PC-3 (cell line): ENCODE measurements at regions not wholly inside any gene's neighbourhood (a gene's known extent, or its start where the extent isn't known, plus 50 kb on each side); places are given as distances from the start of the nearest gene placed in this dataset.

Experiments
- ATAC-seq: fragments of 200-7000 bp; cut with Tn5 transposase; 2 replicates; pipeline ENCODE4 v1.9.1; 2020; ENCODE audit warnings: mild to moderate bottlenecking, moderate library complexity
- BruUV-seq: library from RNA; stranded (reverse); fragments of 400-500 nt; replicated peaks from 2 replicates; lab custom pipeline; 2021; lab: Mats Ljungman, UMichigan
- CTCF ChIA-PET: fragments of 300-600 bp; sonication (Branson Sonifier 250); formaldehyde crosslinking; loops from one replicate; lab custom pipeline; 2022; ENCODE audit warnings: antibody characterized with exemption; lab: Charles Lee
- POLR2A ChIA-PET: fragments of 300-600 bp; sonication (Branson Sonifier 250); formaldehyde crosslinking; loops from one replicate; lab custom pipeline; 2022; ENCODE audit warnings: antibody characterized with exemption; ENCODE audit not compliant: unreplicated experiment; lab: Charles Lee
- DNase-seq: peaks from one replicate; pipeline ENCODE4 v3.0.0-alpha.2; 2015
- H2AFZ ChIP-seq: fragments of 300-600 bp; sonication (generic); 2 replicates; pipeline ENCODE4 v1.6.0; 2016; ENCODE audit warnings: antibody characterized with exemption, low read length
- H3F3A ChIP-seq: fragments of 300-600 bp; sonication (generic); one replicate; pipeline ENCODE4 v1.6.0; 2017; ENCODE audit warnings: antibody characterized with exemption, low read length, control low read depth, mild to moderate bottlenecking; ENCODE audit not compliant: unreplicated experiment
- H3K27ac ChIP-seq: fragments of 300-600 bp; sonication (generic); 2 replicates; pipeline ENCODE4 v1.5.1; 2016; ENCODE audit warnings: mild to moderate bottlenecking, low read length
- H3K27me3 ChIP-seq: fragments of 300-600 bp; sonication (generic); 2 replicates; pipeline ENCODE4 v1.6.1; 2016; ENCODE audit warnings: low read length, mixed read lengths
- H3K36me3 ChIP-seq: fragments of 300-600 bp; sonication (generic); 2 replicates; pipeline ENCODE4 v1.6.1; 2016; ENCODE audit warnings: low read depth, mixed run types, low read length, mixed read lengths
- H3K4me1 ChIP-seq: fragments of 300-600 bp; sonication (generic); 2 replicates; pipeline ENCODE4 v1.5.1; 2016; ENCODE audit warnings: low read length; ENCODE audit not compliant: insufficient read depth
- H3K4me2 ChIP-seq: fragments of 300-600 bp; sonication (generic); 2 replicates; pipeline ENCODE4 v1.6.0; 2016; ENCODE audit warnings: low read length
- H3K4me3 ChIP-seq: fragments of 300-600 bp; sonication (generic); 2 replicates; pipeline ENCODE4 v1.5.1; 2016; ENCODE audit warnings: mild to moderate bottlenecking, low read length, mixed read lengths
- H3K79me2 ChIP-seq: fragments of 300-600 bp; sonication (generic); 2 replicates; pipeline ENCODE4 v1.6.1; 2017; ENCODE audit warnings: low read length, mixed read lengths
- H3K9ac ChIP-seq: fragments of 300-600 bp; sonication (generic); 2 replicates; pipeline ENCODE4 v1.6.0; 2016; ENCODE audit warnings: mild to moderate bottlenecking, low read length
- H3K9me2 ChIP-seq: fragments of 300-600 bp; sonication (generic); replicated peaks from 2 replicates; pipeline ENCODE4 v1.6.1; 2016; ENCODE audit warnings: mixed run types, low read length, mixed read lengths
- H3K9me3 ChIP-seq: fragments of 300-600 bp; sonication (generic); 2 replicates; pipeline ENCODE4 v1.6.1; 2016; ENCODE audit warnings: low read length, mixed read lengths
- H4K20me1 ChIP-seq: fragments of 300-600 bp; sonication (generic); 2 replicates; pipeline ENCODE4 v1.6.1; 2016; ENCODE audit warnings: low read length, mixed read lengths
- EZH2 ChIP-seq: fragments of 300-600 bp; sonication (generic); IDR thresholded peaks from one replicate; pipeline ENCODE4 v1.6.1; 2017; ENCODE audit warnings: antibody characterized with exemption, mild to moderate bottlenecking, low read length; ENCODE audit not compliant: unreplicated experiment
- EZH2phosphoT487 ChIP-seq: fragments of 300-600 bp; sonication (generic); IDR thresholded peaks from 2 replicates; pipeline ENCODE4 v1.6.1; 2018; ENCODE audit warnings: mild to moderate bottlenecking, antibody characterized with exemption, low read length, borderline replicate concordance
- intact Hi-C: fragments of 100-400 bp; cut with micrococcal nuclease; formaldehyde crosslinking; loops from 2 replicates; pipeline ENCODE4 v1.9.0; 2023
- TF ChIP-seq, protein P1 (sequence below): fragments of 300-600 bp; sonication (generic); conservative IDR thresholded peaks from 2 replicates; pipeline ENCODE4 v1.5.1; 2017; ENCODE audit warnings: antibody characterized with exemption, low read depth, mild to moderate bottlenecking, low read length

DNA sequence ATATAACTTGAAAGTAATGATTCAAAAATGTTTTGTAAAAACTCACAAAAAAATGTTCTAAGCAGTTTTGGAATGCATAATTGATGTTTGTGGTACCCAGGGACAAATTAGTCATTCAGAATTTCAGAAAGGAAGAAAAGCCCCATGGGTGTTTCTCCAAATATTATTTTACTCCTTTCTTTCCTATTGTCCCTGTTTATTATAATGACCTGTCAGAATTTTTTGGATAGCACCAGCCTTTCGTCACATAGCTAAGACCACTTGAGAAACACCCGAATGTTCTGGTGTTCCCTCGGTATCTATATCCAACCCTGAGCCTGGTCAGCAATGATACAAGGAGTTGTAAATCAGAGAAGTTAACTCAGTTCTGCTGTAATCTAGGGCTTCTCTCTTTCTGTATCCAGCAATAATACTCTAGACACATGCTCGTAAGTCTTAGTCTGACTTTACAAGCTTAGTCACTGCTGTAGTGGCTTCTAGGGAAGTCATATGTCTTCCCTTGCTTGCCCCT, 64.8 kb upstream of the MEOX2 start:
- Histone ChIP-seq H3K27me3 (no peaks in the 10 kb centered on the region), H3K9me3 (no peaks in the 10 kb centered on the region), H3K9me2 (no peaks in the 10 kb centered on the region), H3K27ac (no peak overlapping the region), H3F3A (no peaks in the 10 kb centered on the region), H3K79me2 (no peaks in the 10 kb centered on the region), H3K36me3 (no peaks in the 10 kb centered on the region), H3K4me3 (no peak overlapping the region), H3K9ac (no peak overlapping the region), H3K4me2 (no peak overlapping the region), H3K4me1 (no peaks in the 10 kb centered on the region), H4K20me1 (no peaks in the 10 kb centered on the region), H2AFZ (no peak overlapping the region)
- intact Hi-C loops: no loop called here
- CTCF ChIA-PET: no interaction called here
- DNase-seq (no peak), ATAC-seq (0 out of 2 replicates have a peak, but pooled peaks have one; percentile 29)
- BruUV-seq: no TSS peak
- POLR2A ChIA-PET: no interaction called here
- TF ChIP-seq, protein P1, sequence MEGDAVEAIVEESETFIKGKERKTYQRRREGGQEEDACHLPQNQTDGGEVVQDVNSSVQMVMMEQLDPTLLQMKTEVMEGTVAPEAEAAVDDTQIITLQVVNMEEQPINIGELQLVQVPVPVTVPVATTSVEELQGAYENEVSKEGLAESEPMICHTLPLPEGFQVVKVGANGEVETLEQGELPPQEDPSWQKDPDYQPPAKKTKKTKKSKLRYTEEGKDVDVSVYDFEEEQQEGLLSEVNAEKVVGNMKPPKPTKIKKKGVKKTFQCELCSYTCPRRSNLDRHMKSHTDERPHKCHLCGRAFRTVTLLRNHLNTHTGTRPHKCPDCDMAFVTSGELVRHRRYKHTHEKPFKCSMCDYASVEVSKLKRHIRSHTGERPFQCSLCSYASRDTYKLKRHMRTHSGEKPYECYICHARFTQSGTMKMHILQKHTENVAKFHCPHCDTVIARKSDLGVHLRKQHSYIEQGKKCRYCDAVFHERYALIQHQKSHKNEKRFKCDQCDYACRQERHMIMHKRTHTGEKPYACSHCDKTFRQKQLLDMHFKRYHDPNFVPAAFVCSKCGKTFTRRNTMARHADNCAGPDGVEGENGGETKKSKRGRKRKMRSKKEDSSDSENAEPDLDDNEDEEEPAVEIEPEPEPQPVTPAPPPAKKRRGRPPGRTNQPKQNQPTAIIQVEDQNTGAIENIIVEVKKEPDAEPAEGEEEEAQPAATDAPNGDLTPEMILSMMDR: no peak
- TF ChIP-seq EZH2 (no peak), EZH2phosphoT487 (no peak)

DNA sequence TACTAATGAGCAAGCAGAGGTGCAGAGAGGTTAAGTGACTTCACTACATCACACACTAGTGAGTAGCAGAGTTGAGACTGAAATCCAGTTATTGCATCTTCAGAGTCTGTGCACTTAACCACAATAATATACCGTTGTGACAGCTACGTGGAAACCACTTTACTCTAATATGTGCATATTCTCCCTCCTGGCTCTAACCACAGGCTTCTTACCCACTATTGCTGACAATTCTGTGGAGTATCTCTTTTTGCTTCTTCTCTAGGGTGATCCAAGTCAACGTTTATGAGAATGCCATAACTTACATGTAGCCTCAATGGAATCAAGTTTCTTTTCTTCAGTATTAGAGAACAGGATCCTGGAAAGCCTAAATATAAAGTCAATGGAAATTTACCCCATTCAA, 64.2 kb upstream of the MEOX2 start:
- H3K4me2 ChIP-seq: no peak overlapping the region
- H3K79me2 ChIP-seq: no peaks in the 10 kb centered on the region
- no peak overlapping the region for H3K27ac ChIP-seq
- ATAC-seq (no peak), DNase-seq (no peak)
- no peak overlapping the region for H3K4me3 ChIP-seq
- H3K36me3 ChIP-seq: no peaks in the 10 kb centered on the region
- no peak overlapping the region for H2AFZ ChIP-seq
- CTCF ChIA-PET: no interaction called here
- TF ChIP-seq, protein P1: no peak
- TF ChIP-seq EZH2 (no peak), EZH2phosphoT487 (no peak)
- H3K27me3 ChIP-seq: no peaks in the 10 kb centered on the region
- H3F3A ChIP-seq: no peaks in the 10 kb centered on the region
- no peaks in the 10 kb centered on the region for H4K20me1 ChIP-seq
- POLR2A ChIA-PET: no interaction called here
- no TSS peak for BruUV-seq
- intact Hi-C loops: no loop called here
- no peak overlapping the region for H3K9ac ChIP-seq
- no peaks in the 10 kb centered on the region for H3K9me3 ChIP-seq
- H3K4me1 ChIP-seq: no peaks in the 10 kb centered on the region
- H3K9me2 ChIP-seq: no peaks in the 10 kb centered on the region

DNA sequence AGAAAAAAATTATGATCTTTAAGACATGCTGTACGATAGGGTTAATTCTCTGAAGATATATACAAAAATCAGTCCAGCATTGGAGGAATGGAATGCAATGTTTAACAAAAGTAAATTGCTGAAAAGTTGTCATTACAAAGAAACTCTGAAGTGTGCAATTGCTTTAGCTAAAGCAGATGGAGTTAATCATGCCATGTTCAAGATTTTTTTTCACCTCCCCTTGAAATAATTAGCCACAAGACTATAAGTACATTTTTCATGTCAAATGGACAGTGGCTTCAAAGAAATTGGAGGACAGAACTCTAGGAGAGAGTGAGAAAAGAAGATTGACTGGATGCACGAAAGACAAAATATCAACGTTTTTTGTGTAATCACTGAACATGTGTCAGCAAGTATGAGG, 63.1 kb upstream of the MEOX2 start:
- Histone ChIP-seq H3K36me3 (no peaks in the 10 kb centered on the region), H3K4me2 (no peak overlapping the region), H3K9ac (no peak overlapping the region), H3K9me2 (no peaks in the 10 kb centered on the region), H3K27me3 (no peaks in the 10 kb centered on the region), H3K9me3 (no peaks in the 10 kb centered on the region), H3K4me3 (no peak overlapping the region), H3F3A (no peaks in the 10 kb centered on the region), H4K20me1 (no peaks in the 10 kb centered on the region), H3K4me1 (no peaks in the 10 kb centered on the region), H2AFZ (no peak overlapping the region), H3K27ac (no peak overlapping the region), H3K79me2 (no peaks in the 10 kb centered on the region)
- TF ChIP-seq EZH2 (no peak), EZH2phosphoT487 (no peak)
- TF ChIP-seq, protein P1: no peak
- ChIA-PET CTCF (no interaction called here), POLR2A (no interaction called here)
- BruUV-seq: no TSS peak
- intact Hi-C loops: no loop called here
- DNase-seq (no peak), ATAC-seq (no peak)
